Endothelial cell of umbilical vein (primary cell): ENCODE measurements at regions not wholly inside any gene's neighbourhood (a gene's known extent, or its start where the extent isn't known, plus 50 kb on each side); places are given as distances from the start of the nearest gene placed in this dataset.

Experiments used
- BruUV-seq: library from RNA; stranded (reverse); fragments of 400-500 nt; replicated peaks from 2 replicates; lab custom pipeline; 2021; lab: Mats Ljungman, UMichigan
- CTCF ChIA-PET: fragments of 300-600, 350-600 bp; sonication (Branson Sonifier 250); formaldehyde crosslinking; loops from one replicate; lab custom pipeline; 2021; ENCODE audit warnings: antibody characterized with exemption, inconsistent platforms; lab: Charles Lee
- POLR2A ChIA-PET: fragments of 300-600, 350-600 bp; sonication (Branson Sonifier 250); formaldehyde crosslinking; loops from one replicate; lab custom pipeline; 2021; ENCODE audit warnings: antibody characterized with exemption, inconsistent platforms; lab: Charles Lee
- DNase-seq: peaks from one replicate; pipeline ENCODE4 v3.0.0-alpha.2; 2011; ENCODE audit warnings: low read depth, low spot score
- FAIRE-seq: peaks from 2 replicates; lab custom pipeline; 2011; peaks lifted over from hg19 to GRCh38; lab: Jason Lieb, UNC
- H2AFZ ChIP-seq: 2 replicates; pipeline ENCODE4 v1.6.0; 2012; ENCODE audit warnings: low read depth, low read length, control low read depth, inconsistent platforms
- H3K27ac ChIP-seq: 2 replicates; pipeline ENCODE4 v1.5.1; 2011; ENCODE audit warnings: low read depth, mild to moderate bottlenecking, control low read depth, low read length, moderate library complexity; ENCODE audit not compliant: insufficient read depth
- H3K27me3 ChIP-seq, 2 experiments: 2 replicates each; pipeline versions ENCODE4 v1.6.0 to v1.6.1; 2011; ENCODE audit warnings: low read length in 2 of 2, mixed read lengths in 1 of 2; ENCODE audit not compliant: control insufficient read depth in 2 of 2, insufficient read depth in 2 of 2
- H3K36me3 ChIP-seq, 2 experiments: 2 replicates in 1 of 2; 3 replicates in 1 of 2; pipeline ENCODE4 v1.5.1; 2011; ENCODE audit warnings: low read length in 2 of 2, mild to moderate bottlenecking in 1 of 2, moderate library complexity in 1 of 2; ENCODE audit not compliant: control insufficient read depth in 2 of 2, insufficient read depth in 2 of 2; ENCODE audit errors: extremely low read depth in 1 of 2
- H3K4me1 ChIP-seq: 3 replicates; pipeline ENCODE4 v1.5.1; 2011; ENCODE audit warnings: mild to moderate bottlenecking, low read length; ENCODE audit not compliant: control insufficient read depth, insufficient read depth; ENCODE audit errors: extremely low read depth
- H3K4me2 ChIP-seq: 2 replicates; pipeline ENCODE4 v1.6.1; 2011; ENCODE audit warnings: low read length, control low read depth, mixed read lengths; ENCODE audit not compliant: insufficient read depth
- H3K4me3 ChIP-seq, 3 experiments: fragments of 200-600 bp in 1 of 3; sonication (generic), shearing (Covaris generic) in 1 of 3; replicated peaks in 1 of 3; 2 replicates each; pipeline ENCODE4 v1.5.1; 2011 to 2016; ENCODE audit warnings: control low read depth in 3 of 3, low read length in 3 of 3, mild to moderate bottlenecking in 2 of 3, inconsistent platforms in 1 of 3, low read depth in 1 of 3, moderate library complexity in 1 of 3; ENCODE audit not compliant: insufficient read depth in 1 of 3
- H3K79me2 ChIP-seq: 2 replicates; pipeline ENCODE4 v1.6.0; 2012; ENCODE audit warnings: low read length, inconsistent platforms; ENCODE audit not compliant: control insufficient read depth, insufficient read depth
- H3K9ac ChIP-seq: replicated peaks from 2 replicates; pipeline ENCODE3; 2011; ENCODE audit warnings: low read length, control low read depth; ENCODE audit not compliant: insufficient read depth; ENCODE audit errors: extremely low read depth
- H3K9me1 ChIP-seq: replicated peaks from 3 replicates; pipeline ENCODE4 v1.6.0; 2011; ENCODE audit warnings: mild to moderate bottlenecking, low read length; ENCODE audit not compliant: control insufficient read depth, insufficient read depth; ENCODE audit errors: extremely low read depth
- H3K9me3 ChIP-seq: replicated peaks from 2 replicates; pipeline ENCODE4 v1.5.1; 2012; ENCODE audit warnings: low read length, inconsistent platforms; ENCODE audit not compliant: control insufficient read depth, insufficient read depth
- H4K20me1 ChIP-seq: replicated peaks from 2 replicates; pipeline ENCODE3; 2011; ENCODE audit warnings: mild to moderate bottlenecking, low read length; ENCODE audit not compliant: control insufficient read depth, insufficient read depth; ENCODE audit errors: extremely low read depth
- CTCF ChIP-seq, 2 donors: IDR thresholded peaks; 1 replicate in 1 of 2; 2 replicates in 1 of 2; pipeline ENCODE4 v1.5.1; 2011; ENCODE audit warnings: low read length in 2 of 2, mild to moderate bottlenecking in 2 of 2, moderate library complexity in 2 of 2, control low read depth in 1 of 2, inconsistent platforms in 1 of 2, low read depth in 1 of 2; ENCODE audit not compliant: insufficient read depth in 1 of 2; ENCODE audit errors: extremely low read depth in 1 of 2
- EZH2 ChIP-seq: IDR thresholded peaks from 2 replicates; pipeline ENCODE4 v1.6.1; 2012; ENCODE audit warnings: borderline replicate concordance, low read depth, mild to moderate bottlenecking, moderate library complexity, low read length, inconsistent platforms; ENCODE audit not compliant: severe bottlenecking
- FOS ChIP-seq: IDR thresholded peaks from 2 replicates; pipeline ENCODE4 v1.6.1; 2011; ENCODE audit warnings: mild to moderate bottlenecking, low read length, moderate library complexity, borderline replicate concordance; ENCODE audit not compliant: insufficient read depth
- GATA2 ChIP-seq: IDR thresholded peaks from 2 replicates; pipeline ENCODE4 v1.7.0; 2011; ENCODE audit warnings: low read depth, mild to moderate bottlenecking, moderate library complexity, mixed read lengths, low read length; ENCODE audit not compliant: insufficient read length, insufficient read depth
- JUN ChIP-seq: IDR thresholded peaks from 2 replicates; pipeline ENCODE4 v1.6.1; 2011; ENCODE audit warnings: borderline replicate concordance, low read depth; ENCODE audit not compliant: insufficient read length, insufficient read depth
- MAX ChIP-seq: IDR thresholded peaks from 2 replicates; pipeline ENCODE4 v1.6.1; 2011; ENCODE audit not compliant: insufficient read depth, insufficient read length
- MYC ChIP-seq: IDR thresholded peaks from one replicate; pipeline ENCODE4 v1.6.1; 2011; ENCODE audit warnings: mild to moderate bottlenecking, low read depth, low read length
- POLR2A ChIP-seq: IDR thresholded peaks from 2 replicates; pipeline ENCODE4 v1.6.1; 2012; ENCODE audit warnings: low read depth, mild to moderate bottlenecking, control low read depth, low read length
- POLR2AphosphoS5 ChIP-seq: IDR thresholded peaks from 2 replicates; pipeline ENCODE4 v1.6.1; 2012; ENCODE audit warnings: low read depth, mild to moderate bottlenecking, control low read depth, low read length, moderate library complexity; ENCODE audit not compliant: insufficient read depth
- dilution Hi-C: fragments of 300-500 bp; cut with MboI; formaldehyde crosslinking; loops from one replicate; pipeline ENCODE4 v1.15.0; 2019; ENCODE audit warnings: low sequenced_read_pairs; ENCODE audit not compliant: extremely low pct_ligation_motif_present
- intact Hi-C: fragments of 100-400 bp; cut with micrococcal nuclease; formaldehyde crosslinking; loops from one replicate; pipeline ENCODE4 v1.10.0; 2022

- Histone ChIP-seq H3K36me3 (no peaks in the 10 kb centered on the region), H3K27me3 (peaks cover 12 to 14% of the 10 kb centered on the region in 2 experiments), H3K27ac (no peak overlapping the region), H3K79me2 (no peaks in the 10 kb centered on the region), H3K4me3 (no peak overlapping the region), H4K20me1 (no peaks in the 10 kb centered on the region), H2AFZ (no peak overlapping the region), H3K9me3 (no peaks in the 10 kb centered on the region), H3K9ac (no peak overlapping the region), H3K9me1 (no peaks in the 10 kb centered on the region), H3K4me2 (no peak overlapping the region), H3K4me1 (peaks cover 16% of the 10 kb centered on the region)
- POLR2A ChIA-PET, result no interaction called here
- TF ChIP-seq POLR2AphosphoS5, result no peak
- TF ChIP-seq POLR2A, result no peak
- no peak for TF ChIP-seq JUN
- TF ChIP-seq FOS, result no peak
- no peak for TF ChIP-seq EZH2
- no peak for TF ChIP-seq MYC
- no peak for TF ChIP-seq MAX
- no peak for TF ChIP-seq CTCF (IDR thresholded peaks at IDR 0.05; ENCODE audit: extremely low read depth in 1 of 2, insufficient read depth in 1 of 2, low read depth in 1 of 2, low read length in 2 of 2)
- TF ChIP-seq GATA2, result no peak
- CTCF ChIA-PET, result no interaction called here
- DNase-seq, result no peak
- intact Hi-C loops (loop anchor here (10.0 kb wide), 1 partner anchor 701 kb away; no protein-coding TSS in a partner anchor), dilution Hi-C loops (no loop called here)
- BruUV-seq, result no TSS peak
- FAIRE-seq, result no peak
Observed at GRCh38 chr15:62394079-62394478, 229.0 kb upstream of the C2CD4B start.
